ENCODE measurements at regions not wholly inside any gene's neighbourhood (a gene's known extent, or its start where the extent isn't known, plus 50 kb on each side); places are given as distances from the start of the nearest gene placed in this dataset.

DNA sequence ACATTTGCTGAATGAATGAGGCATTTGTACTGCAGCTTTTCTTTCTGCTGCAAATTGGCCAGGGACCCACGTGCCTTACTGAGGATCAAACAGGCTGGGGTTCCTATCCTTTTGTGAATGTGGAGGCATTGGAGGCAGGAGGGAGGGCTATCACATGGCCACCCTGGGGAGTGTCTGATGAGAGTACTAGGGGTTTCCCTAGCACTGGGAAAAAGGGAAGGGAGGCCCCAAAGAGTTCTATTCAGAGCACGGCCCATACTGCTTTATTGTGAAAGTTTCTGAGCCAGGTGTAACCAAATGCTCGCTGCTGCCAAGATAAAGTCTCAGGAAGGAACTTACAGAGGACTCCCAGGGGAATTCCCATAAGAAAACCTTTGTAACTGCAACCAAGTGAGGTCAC is 78.4 kb upstream of the ANO1 start:
- no peak for DNase-seq (ENCODE audit: insufficient read length)
- TF ChIP-seq POLR2AphosphoS5 (IDR thresholded peaks at IDR 0.05; ENCODE audit: low read depth, low read length): no peak
- TF ChIP-seq POLR2A (IDR thresholded peaks at IDR 0.05; ENCODE audit: low read depth, low read length): no peak
- TF ChIP-seq TAF1 (IDR thresholded peaks at IDR 0.05; ENCODE audit: borderline replicate concordance, low read depth, low read length): no peak
- no peak for FAIRE-seq

- DNase-seq (ENCODE audit: insufficient read length) (no peak), FAIRE-seq (no peak)
- TF ChIP-seq POLR2A (IDR thresholded peaks at IDR 0.05; ENCODE audit: low read depth, low read length): no peak
Measured at GRCh38 chr11:70000228-70000627, 77.9 kb upstream of the ANO1 start.

DNA sequence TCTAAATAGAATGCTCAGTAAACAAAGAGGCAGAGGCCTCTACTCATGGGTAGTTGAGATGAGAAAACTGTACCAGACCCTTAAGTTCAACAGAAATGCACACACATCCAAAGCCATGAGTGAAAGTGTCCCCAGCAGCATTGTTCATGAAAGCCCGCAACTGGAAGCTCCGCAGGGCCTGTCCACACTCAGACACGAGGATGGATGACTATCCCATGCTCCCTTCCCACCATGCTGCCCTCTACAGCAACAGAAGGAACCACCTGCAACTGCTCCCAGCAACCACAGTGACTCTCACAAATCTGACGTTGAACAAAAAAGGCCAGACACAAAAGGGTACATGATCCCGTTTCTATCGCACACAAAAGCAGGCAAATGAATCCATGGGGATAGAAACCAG is 76.9 kb upstream of the ANO1 start:
- DNase-seq (ENCODE audit: insufficient read length): no peak
- TF ChIP-seq TAF1 (IDR thresholded peaks at IDR 0.05; ENCODE audit: borderline replicate concordance, low read depth, low read length) (no peak), POLR2A (IDR thresholded peaks at IDR 0.05; ENCODE audit: low read depth, low read length) (no peak), POLR2AphosphoS5 (IDR thresholded peaks at IDR 0.05; ENCODE audit: low read depth, low read length) (no peak)
- FAIRE-seq: no peak

DNA sequence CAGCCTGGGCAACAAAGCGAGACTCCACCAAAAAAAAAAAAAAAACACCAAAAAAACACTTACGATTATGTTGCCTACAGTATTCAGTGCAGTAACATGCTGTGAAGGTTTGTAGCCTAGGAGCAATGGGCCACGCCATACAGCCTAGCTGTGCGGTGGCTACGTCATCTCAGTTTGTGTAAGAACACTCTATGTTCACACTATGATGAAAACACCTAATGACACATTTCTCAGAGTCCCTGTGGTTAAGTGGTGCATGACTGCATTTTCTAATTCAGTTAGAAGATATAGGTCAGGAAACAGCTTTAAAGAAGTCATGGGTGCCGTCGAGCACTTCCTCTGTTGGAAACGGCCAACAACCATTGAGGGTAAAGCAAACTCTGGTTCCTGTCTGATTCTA is 75.7 kb upstream of the ANO1 start:
- TF ChIP-seq TAF1 (IDR thresholded peaks at IDR 0.05; ENCODE audit: borderline replicate concordance, low read depth, low read length) (no peak), POLR2A (IDR thresholded peaks at IDR 0.05; ENCODE audit: low read depth, low read length) (no peak), POLR2AphosphoS5 (IDR thresholded peaks at IDR 0.05; ENCODE audit: low read depth, low read length) (no peak)
- DNase-seq (ENCODE audit: insufficient read length) (no peak), FAIRE-seq (no peak)

DNA sequence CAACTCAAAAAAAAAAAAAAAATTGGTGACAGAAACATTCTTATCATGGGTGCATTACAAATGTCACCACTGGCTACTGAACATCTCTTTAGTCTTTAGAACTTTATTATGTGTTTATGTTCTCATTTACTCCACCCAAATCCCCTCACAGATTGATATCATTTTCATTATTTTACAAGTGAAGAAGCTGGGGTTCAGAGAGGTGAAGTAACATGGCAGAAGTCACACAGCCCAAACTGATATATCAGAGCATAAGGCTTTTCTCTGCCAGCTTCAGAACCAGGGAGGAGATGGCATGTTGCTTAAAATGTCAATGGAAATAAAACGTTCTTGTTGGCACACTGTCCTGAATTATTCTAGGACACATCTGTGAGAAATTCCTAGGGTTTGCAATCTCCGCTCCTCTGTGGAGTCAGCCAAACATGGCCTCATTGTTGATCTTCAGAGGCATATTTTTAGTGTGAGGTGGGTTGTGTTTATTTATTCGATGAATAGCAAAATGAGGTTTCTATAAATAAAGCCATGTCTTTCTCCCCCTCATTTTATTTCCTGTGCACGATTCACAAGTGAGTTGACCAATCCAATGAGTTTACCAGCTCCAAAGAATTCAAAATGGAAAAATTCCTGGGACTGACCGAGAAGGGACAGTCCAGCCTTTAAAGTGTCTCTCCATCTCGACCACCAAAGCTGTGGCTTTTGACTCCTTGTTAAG is 72.9 kb upstream of the ANO1 start:
- TF ChIP-seq POLR2AphosphoS5 (IDR thresholded peaks at IDR 0.05; ENCODE audit: low read depth, low read length) (no peak), POLR2A (IDR thresholded peaks at IDR 0.05; ENCODE audit: low read depth, low read length) (no peak), TAF1 (IDR thresholded peaks at IDR 0.05; ENCODE audit: borderline replicate concordance, low read depth, low read length) (no peak)
- no peak for FAIRE-seq

GRCh38 chr11:70007796-70008195 is 70.3 kb upstream of the ANO1 start:
- no peak for FAIRE-seq
- TF ChIP-seq POLR2AphosphoS5 (IDR thresholded peaks at IDR 0.05; ENCODE audit: low read depth, low read length) (no peak), TAF1 (IDR thresholded peaks at IDR 0.05; ENCODE audit: borderline replicate concordance, low read depth, low read length) (no peak), POLR2A (IDR thresholded peaks at IDR 0.05; ENCODE audit: low read depth, low read length) (no peak)
- no peak for DNase-seq (ENCODE audit: insufficient read length)

More for the DNA sequence above, 72.9 kb upstream of the ANO1 start:
- no peak for DNase-seq (ENCODE audit: insufficient read length)

DNA sequence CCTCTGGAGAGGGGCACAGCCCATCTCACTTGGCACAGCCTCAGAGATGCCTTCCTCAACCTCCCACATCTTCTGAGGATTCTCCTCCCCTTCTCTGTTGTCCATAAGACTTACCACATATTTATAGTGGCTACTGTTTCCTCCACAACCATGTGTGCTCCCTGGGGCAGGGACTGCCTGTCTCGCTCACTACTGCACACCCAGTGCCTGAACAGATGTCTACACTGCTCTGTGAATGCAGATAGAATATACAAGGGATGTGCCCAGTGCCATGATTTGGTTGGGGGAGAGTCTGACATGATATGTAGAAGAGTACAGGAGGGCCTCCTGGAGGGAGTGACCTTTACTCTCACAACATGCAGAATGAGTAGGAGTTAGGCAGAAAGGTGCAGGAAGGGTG is 67.3 kb upstream of the ANO1 start:
- no peak for DNase-seq (ENCODE audit: insufficient read length)
- no peak for TF ChIP-seq POLR2AphosphoS5 (IDR thresholded peaks at IDR 0.05; ENCODE audit: low read depth, low read length)
- TF ChIP-seq POLR2A (IDR thresholded peaks at IDR 0.05; ENCODE audit: low read depth, low read length): no peak
- no peak for TF ChIP-seq TAF1 (IDR thresholded peaks at IDR 0.05; ENCODE audit: borderline replicate concordance, low read depth, low read length)
- no peak for FAIRE-seq

DNA sequence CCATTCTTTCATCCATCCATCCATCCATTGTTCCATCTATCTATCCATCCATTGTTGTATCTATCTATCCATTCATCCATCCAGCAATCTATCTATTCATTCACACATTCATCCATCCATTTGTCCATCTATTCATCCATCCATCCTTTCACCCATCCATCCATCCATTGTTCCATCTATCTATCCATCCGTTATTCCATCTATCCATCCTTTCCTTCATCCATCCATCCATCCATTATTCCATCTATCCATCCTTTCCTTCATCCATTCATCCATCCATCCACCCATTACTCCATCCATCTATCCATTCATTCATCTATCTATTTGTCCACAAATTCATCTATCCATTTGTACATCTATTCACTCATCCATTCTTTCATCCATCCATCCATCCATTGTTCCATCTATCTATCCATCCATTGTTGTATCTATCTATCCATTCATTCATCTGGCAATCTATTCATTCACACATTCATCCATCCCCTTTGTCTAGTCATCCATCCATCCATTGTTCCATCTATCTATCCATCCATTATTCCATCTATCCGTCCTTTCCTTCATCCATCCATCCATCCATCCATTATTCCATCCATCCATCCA is 65.9 kb upstream of the ANO1 start:
- FAIRE-seq (no peak), DNase-seq (ENCODE audit: insufficient read length) (no peak)
- TF ChIP-seq POLR2AphosphoS5 (IDR thresholded peaks at IDR 0.05; ENCODE audit: low read depth, low read length) (no peak), POLR2A (IDR thresholded peaks at IDR 0.05; ENCODE audit: low read depth, low read length) (no peak), TAF1 (IDR thresholded peaks at IDR 0.05; ENCODE audit: borderline replicate concordance, low read depth, low read length) (no peak)

DNA sequence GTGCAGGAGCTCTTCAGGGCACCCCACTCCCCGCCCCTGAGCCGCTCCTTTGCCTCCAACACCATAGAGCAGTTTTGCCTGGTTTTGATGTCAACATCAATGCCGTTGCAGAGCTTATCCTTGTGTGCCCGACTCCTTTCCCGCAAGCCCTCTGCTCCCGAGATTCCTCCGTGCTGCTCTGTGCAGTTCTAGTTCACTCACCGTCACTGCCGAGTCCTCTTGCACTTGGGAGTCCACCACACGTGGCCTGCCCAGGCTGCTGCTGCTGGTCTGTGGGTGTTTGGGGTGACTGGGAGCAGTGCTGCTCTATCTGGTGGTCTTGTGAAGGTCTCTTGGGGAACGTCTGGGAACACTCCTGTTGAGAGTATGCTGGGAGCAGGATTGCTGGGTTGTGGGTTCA is 63.8 kb upstream of the ANO1 start:
- FAIRE-seq: no peak
- TF ChIP-seq POLR2A (IDR thresholded peaks at IDR 0.05; ENCODE audit: low read depth, low read length) (no peak), POLR2AphosphoS5 (IDR thresholded peaks at IDR 0.05; ENCODE audit: low read depth, low read length) (no peak), TAF1 (IDR thresholded peaks at IDR 0.05; ENCODE audit: borderline replicate concordance, low read depth, low read length) (no peak)
- DNase-seq (ENCODE audit: insufficient read length): no peak

GRCh38 chr11:70016666-70017367 is 61.3 kb upstream of the ANO1 start:
- no peak for FAIRE-seq
- no peak for DNase-seq (ENCODE audit: insufficient read length)
- TF ChIP-seq POLR2AphosphoS5 (IDR thresholded peaks at IDR 0.05; ENCODE audit: low read depth, low read length) (no peak), POLR2A (IDR thresholded peaks at IDR 0.05; ENCODE audit: low read depth, low read length) (no peak), TAF1 (IDR thresholded peaks at IDR 0.05; ENCODE audit: borderline replicate concordance, low read depth, low read length) (no peak)

- no peak for FAIRE-seq
- TF ChIP-seq TAF1 (IDR thresholded peaks at IDR 0.05; ENCODE audit: borderline replicate concordance, low read depth, low read length): no peak
- TF ChIP-seq POLR2AphosphoS5 (IDR thresholded peaks at IDR 0.05; ENCODE audit: low read depth, low read length): no peak
- no peak for TF ChIP-seq POLR2A (IDR thresholded peaks at IDR 0.05; ENCODE audit: low read depth, low read length)
- no peak for DNase-seq (ENCODE audit: insufficient read length)
Measured at GRCh38 chr11:70018816-70019215, 59.3 kb upstream of the ANO1 start.

GRCh38 chr11:70019576-70020011 is 58.5 kb upstream of the ANO1 start:
- no peak for DNase-seq (ENCODE audit: insufficient read length)
- FAIRE-seq: no peak
- TF ChIP-seq POLR2AphosphoS5 (IDR thresholded peaks at IDR 0.05; ENCODE audit: low read depth, low read length) (no peak), TAF1 (IDR thresholded peaks at IDR 0.05; ENCODE audit: borderline replicate concordance, low read depth, low read length) (no peak), POLR2A (IDR thresholded peaks at IDR 0.05; ENCODE audit: low read depth, low read length) (no peak)
